Upper lobe of right lung (tissue), 1 donor: ENCODE measurements at regions not wholly inside any gene's neighbourhood (a gene's known extent, or its start where the extent isn't known, plus 50 kb on each side); places are given as distances from the start of the nearest gene placed in this dataset.

Source experiments
- ATAC-seq: fragments of 200-7000 bp; cut with Tn5 transposase; one replicate; pipeline ENCODE4 v1.9.1; 2020; ENCODE audit warnings: mild to moderate bottlenecking, moderate library complexity
- DNase-seq: peaks from one replicate; pipeline ENCODE4 v3.0.0-alpha.2; 2020
- H3K27ac ChIP-seq: fragments of 200-600 bp; one replicate; pipeline ENCODE4 v1.8.0; 2022
- H3K27me3 ChIP-seq: fragments of 200-600 bp; one replicate; pipeline ENCODE4 v1.8.0; 2022; ENCODE audit warnings: mild to moderate bottlenecking
- H3K36me3 ChIP-seq: fragments of 200-600 bp; one replicate; pipeline ENCODE4 v1.8.0; 2022
- H3K4me1 ChIP-seq: fragments of 200-600 bp; one replicate; pipeline ENCODE4 v1.8.0; 2022
- H3K4me3 ChIP-seq: fragments of 200-600 bp; one replicate; pipeline ENCODE4 v1.8.0; 2022; ENCODE audit warnings: mild to moderate bottlenecking
- H3K9me3 ChIP-seq: fragments of 200-600 bp; one replicate; pipeline ENCODE4 v1.8.0; 2022
- CTCF ChIP-seq: fragments of 200-600 bp; IDR thresholded peaks from one replicate; pipeline ENCODE4 v1.8.0; 2022; ENCODE audit warnings: antibody characterized with exemption
- intact Hi-C: fragments of 100-400 bp; cut with DNase I; formaldehyde crosslinking; loops from one replicate; pipeline ENCODE4 v1.11.0; 2022
- donor health status: DM: no; HTN: yes; CAD: no; lungs with severe emphysema.

- Histone ChIP-seq H3K27ac (no peak overlapping the region), H3K36me3 (no peaks in the 10 kb centered on the region), H3K4me1 (no peaks in the 10 kb centered on the region), H3K27me3 (no peaks in the 10 kb centered on the region), H3K9me3 (no peaks in the 10 kb centered on the region), H3K4me3 (no peak overlapping the region)
- intact Hi-C loops: no loop called here
- no peak for ATAC-seq
- no peak for DNase-seq
- TF ChIP-seq CTCF: no peak
These were observed 370.4 kb upstream of the CDIN1 start for GRCh38 chr15:36208868-36209582.

GRCh38 chr15:36210426-36210825 lies 369.0 kb upstream of the CDIN1 start:
- H3K9me3 ChIP-seq: no peaks in the 10 kb centered on the region
- no peaks in the 10 kb centered on the region for H3K4me1 ChIP-seq
- DNase-seq: no peak
- no peaks in the 10 kb centered on the region for H3K36me3 ChIP-seq
- no peak for TF ChIP-seq CTCF
- no peaks in the 10 kb centered on the region for H3K27me3 ChIP-seq
- H3K4me3 ChIP-seq: no peak overlapping the region
- intact Hi-C loops: no loop called here
- ATAC-seq: no peak
- H3K27ac ChIP-seq: no peak overlapping the region

GRCh38 chr15:36218322-36218721 lies 361.1 kb upstream of the CDIN1 start:
- intact Hi-C loops: no loop called here
- H3K4me1 ChIP-seq: no peaks in the 10 kb centered on the region
- H3K36me3 ChIP-seq: no peaks in the 10 kb centered on the region
- no peaks in the 10 kb centered on the region for H3K9me3 ChIP-seq
- no peak overlapping the region for H3K4me3 ChIP-seq
- H3K27ac ChIP-seq: no peak overlapping the region
- no peaks in the 10 kb centered on the region for H3K27me3 ChIP-seq
- TF ChIP-seq CTCF: no peak
- DNase-seq: no peak
- no peak for ATAC-seq

- no peak for DNase-seq
- ATAC-seq: no peak
- TF ChIP-seq CTCF: no peak
- H3K9me3 ChIP-seq: no peaks in the 10 kb centered on the region
- no peaks in the 10 kb centered on the region for H3K27me3 ChIP-seq
- no peak overlapping the region for H3K27ac ChIP-seq
- H3K36me3 ChIP-seq: no peaks in the 10 kb centered on the region
- H3K4me3 ChIP-seq: no peak overlapping the region
- intact Hi-C loops: no loop called here
- no peaks in the 10 kb centered on the region for H3K4me1 ChIP-seq
These were observed 360.4 kb upstream of the CDIN1 start for GRCh38 chr15:36218991-36219390.

GRCh38 chr15:36221992-36222391 lies 357.4 kb upstream of the CDIN1 start:
- H3K4me1 ChIP-seq: no peaks in the 10 kb centered on the region
- H3K9me3 ChIP-seq: no peaks in the 10 kb centered on the region
- H3K4me3 ChIP-seq: no peak overlapping the region
- no peak overlapping the region for H3K27ac ChIP-seq
- no peak for TF ChIP-seq CTCF
- ATAC-seq (no peak), DNase-seq (no peak)
- no peaks in the 10 kb centered on the region for H3K36me3 ChIP-seq
- intact Hi-C loops: no loop called here
- H3K27me3 ChIP-seq: no peaks in the 10 kb centered on the region

GRCh38 chr15:36230776-36231175 lies 348.6 kb upstream of the CDIN1 start:
- intact Hi-C loops: no loop called here
- no peaks in the 10 kb centered on the region for H3K36me3 ChIP-seq
- H3K27ac ChIP-seq: no peak overlapping the region
- no peaks in the 10 kb centered on the region for H3K9me3 ChIP-seq
- H3K27me3 ChIP-seq: no peaks in the 10 kb centered on the region
- TF ChIP-seq CTCF: no peak
- ATAC-seq (no peak), DNase-seq (no peak)
- no peaks in the 10 kb centered on the region for H3K4me1 ChIP-seq
- H3K4me3 ChIP-seq: no peak overlapping the region
